Calu3 (cell line): ENCODE measurements at regions not wholly inside any gene's neighbourhood (a gene's known extent, or its start where the extent isn't known, plus 50 kb on each side); places are given as distances from the start of the nearest gene placed in this dataset.
"Not testable (repeated sequence)": the region's sequence is repeated elsewhere in the genome, so short reads cannot be mapped to it uniquely, and the experiment has no call there.

Experiments
- BruUV-seq: library from RNA; stranded (reverse); fragments of 400-500 nt; replicated peaks from 2 replicates; lab custom pipeline; 2021; lab: Mats Ljungman, UMichigan
- CTCF ChIA-PET: fragments of 300-600 bp; sonication (Branson Sonifier 250); formaldehyde crosslinking; loops from one replicate; lab custom pipeline; 2022; ENCODE audit warnings: antibody characterized with exemption; lab: Charles Lee
- DNase-seq: peaks from one replicate; pipeline ENCODE4 v3.0.0; 2022
- H3K27ac Mint-ChIP-seq: one replicate; pipeline ENCODE4 v1.8.0; 2022; ENCODE audit warnings: mixed read lengths; ENCODE audit not compliant: unreplicated experiment
- H3K27me3 Mint-ChIP-seq: one replicate; pipeline ENCODE4 v1.8.0; 2022; ENCODE audit warnings: mixed read lengths; ENCODE audit not compliant: unreplicated experiment
- H3K36me3 Mint-ChIP-seq: one replicate; pipeline ENCODE4 v1.8.0; 2022; ENCODE audit warnings: mild to moderate bottlenecking, moderate library complexity, mixed read lengths; ENCODE audit not compliant: insufficient read depth, unreplicated experiment
- H3K4me1 Mint-ChIP-seq: one replicate; pipeline ENCODE4 v1.8.0; 2022; ENCODE audit warnings: mild to moderate bottlenecking, low read depth, mixed read lengths; ENCODE audit not compliant: unreplicated experiment
- H3K4me3 Mint-ChIP-seq: one replicate; pipeline ENCODE4 v1.8.0; 2022; ENCODE audit warnings: mild to moderate bottlenecking, low read depth, moderate library complexity, mixed read lengths; ENCODE audit not compliant: unreplicated experiment
- H3K9me3 Mint-ChIP-seq: one replicate; pipeline ENCODE4 v1.8.0; 2022; ENCODE audit warnings: low read depth, mixed read lengths; ENCODE audit not compliant: unreplicated experiment
- CTCF ChIP-seq: fragments of 200-600 bp; IDR thresholded peaks from one replicate; pipeline ENCODE4 v1.8.0; 2022; ENCODE audit warnings: antibody characterized with exemption; ENCODE audit not compliant: unreplicated experiment
- intact Hi-C: fragments of 100-400 bp; cut with micrococcal nuclease; formaldehyde crosslinking; loops from one replicate; pipeline ENCODE4 v1.10.0; 2022; ENCODE audit not compliant: unreplicated experiment

GRCh38 chr5:3098821-3099220, 347.3 kb upstream of the IRX2 start:
- no TSS peak for BruUV-seq
- CTCF ChIA-PET: interaction anchor here (0.6 kb wide), 1 partner anchor 660 kb away, joined by 3 read pairs; no protein-coding TSS in a partner anchor
- H3K27ac Mint-ChIP-seq: no peak overlapping the region
- H3K27me3 Mint-ChIP-seq: no peaks in the 10 kb centered on the region
- intact Hi-C loops: no loop called here
- DNase-seq: no peak
- H3K36me3 Mint-ChIP-seq: no peaks in the 10 kb centered on the region
- H3K9me3 Mint-ChIP-seq: peaks cover 20% of the 10 kb centered on the region
- no peak for TF ChIP-seq CTCF
- no peaks in the 10 kb centered on the region for H3K4me1 Mint-ChIP-seq
- H3K4me3 Mint-ChIP-seq: no peak overlapping the region

GRCh38 chr5:3092664-3093063, 341.2 kb upstream of the IRX2 start:
- no peak overlapping the region for H3K27ac Mint-ChIP-seq
- CTCF ChIA-PET: no interaction called here
- no peaks in the 10 kb centered on the region for H3K36me3 Mint-ChIP-seq
- DNase-seq: no peak
- no peak overlapping the region for H3K4me3 Mint-ChIP-seq
- no peaks in the 10 kb centered on the region for H3K4me1 Mint-ChIP-seq
- TF ChIP-seq CTCF: no peak
- BruUV-seq: no TSS peak
- peaks cover 17% of the 10 kb centered on the region for H3K9me3 Mint-ChIP-seq
- intact Hi-C loops: no loop called here
- H3K27me3 Mint-ChIP-seq: no peaks in the 10 kb centered on the region

- no peak overlapping the region for H3K4me3 Mint-ChIP-seq
- TF ChIP-seq CTCF: no peak
- intact Hi-C loops: no loop called here
- BruUV-seq: no TSS peak
- no peaks in the 10 kb centered on the region for H3K36me3 Mint-ChIP-seq
- CTCF ChIA-PET: no interaction called here
- no peaks in the 10 kb centered on the region for H3K4me1 Mint-ChIP-seq
- H3K9me3 Mint-ChIP-seq: peaks cover 15% of the 10 kb centered on the region
- DNase-seq: no peak
- no peak overlapping the region for H3K27ac Mint-ChIP-seq
- no peaks in the 10 kb centered on the region for H3K27me3 Mint-ChIP-seq
Observed at GRCh38 chr5:3092211-3092610, 340.7 kb upstream of the IRX2 start.

- TF ChIP-seq CTCF: no peak
- no TSS peak for BruUV-seq
- H3K4me3 Mint-ChIP-seq: no peak overlapping the region
- H3K36me3 Mint-ChIP-seq: no peaks in the 10 kb centered on the region
- no peak for DNase-seq
- intact Hi-C loops: no loop called here
- CTCF ChIA-PET: no interaction called here
- H3K27ac Mint-ChIP-seq: no peak overlapping the region
- no peaks in the 10 kb centered on the region for H3K27me3 Mint-ChIP-seq
- H3K9me3 Mint-ChIP-seq: peaks cover 17% of the 10 kb centered on the region
- H3K4me1 Mint-ChIP-seq: no peaks in the 10 kb centered on the region
Observed at GRCh38 chr5:3091040-3091774, 339.7 kb upstream of the IRX2 start.

- intact Hi-C loops, DNase-seq, H3K4me1 Mint-ChIP-seq, CTCF ChIA-PET, BruUV-seq, H3K27me3 Mint-ChIP-seq, H3K36me3 Mint-ChIP-seq, H3K4me3 Mint-ChIP-seq, H3K27ac Mint-ChIP-seq: not testable (repeated sequence)
- H3K9me3 Mint-ChIP-seq: peaks cover 17% of the 10 kb centered on the region
Observed at GRCh38 chr5:3090305-3090704, 338.8 kb upstream of the IRX2 start.
